ENCODE measurements at regions not wholly inside any gene's neighbourhood (a gene's known extent, or its start where the extent isn't known, plus 50 kb on each side); places are given as distances from the start of the nearest gene placed in this dataset.

- TF ChIP-seq ZFP1 (CRISPR knock-in tag; IDR thresholded peaks at IDR 0.05) (no peak), ZNF512 (tag; IDR thresholded peaks at IDR 0.05) (peak; percentile 64), POU5F1 (IDR thresholded peaks at IDR 0.05; ENCODE audit: borderline replicate concordance, low read depth, low read length, partially characterized antibody) (no peak), AFF1 (IDR thresholded peaks at IDR 0.05; ENCODE audit: low read depth in 1 of 2, partially characterized antibody in 2 of 2) (peak in 1 of 2 experiments; percentile 71), ZNF780A (CRISPR knock-in tag; IDR thresholded peaks at IDR 0.05) (no peak), KLF10 (CRISPR knock-in tag; IDR thresholded peaks at IDR 0.05) (no peak), FOXM1 (IDR thresholded peaks at IDR 0.05; ENCODE audit: low read depth) (peak; percentile 79), FOXM1 (CRISPR knock-in tag; IDR thresholded peaks at IDR 0.05; ENCODE audit: low read depth) (no peak), SAFB (IDR thresholded peaks at IDR 0.05; ENCODE audit: borderline replicate concordance, low read depth, low read length) (no peak), ARID3B (CRISPR knock-in tag; IDR thresholded peaks at IDR 0.05; ENCODE audit: borderline replicate concordance) (no peak), DMBX1 (CRISPR knock-in tag; IDR thresholded peaks at IDR 0.05; ENCODE audit: borderline replicate concordance) (peak; percentile 79; the same call in 1 of the 2 replicates), SLC30A9 (CRISPR knock-in tag; IDR thresholded peaks at IDR 0.05) (no peak), HDAC2 (IDR thresholded peaks at IDR 0.05) (peak; percentile 87), KLF1 (tag; IDR thresholded peaks at IDR 0.05) (peak; percentile 54; the same call in 1 of the 2 replicates), LEF1 (IDR thresholded peaks at IDR 0.05) (peak; percentile 91), GATAD2A (IDR thresholded peaks at IDR 0.05) (peak; percentile 26; the same call in 1 of the 2 replicates), PRDM10 (IDR thresholded peaks at IDR 0.05; ENCODE audit: partially characterized antibody) (peak; percentile 75)
These were observed 128.6 kb upstream of the LRFN2 start (continued) for GRCh38 chr6:40715570-40716403.
